IPS-18c (cell line): ENCODE measurements at regions not wholly inside any gene's neighbourhood (a gene's known extent, or its start where the extent isn't known, plus 50 kb on each side); places are given as distances from the start of the nearest gene placed in this dataset.

Experiments
- H3K4me3 ChIP-seq: 2 replicates; pipeline ENCODE4 v1.7.0; 2013; ENCODE audit warnings: low read depth, mild to moderate bottlenecking, low read length, moderate library complexity; ENCODE audit not compliant: insufficient read depth
- H3K9me3 ChIP-seq: one replicate; pipeline ENCODE4 v1.6.1; 2013; ENCODE audit warnings: mild to moderate bottlenecking, low read length, moderate library complexity; ENCODE audit not compliant: control insufficient read depth, insufficient read depth

DNA sequence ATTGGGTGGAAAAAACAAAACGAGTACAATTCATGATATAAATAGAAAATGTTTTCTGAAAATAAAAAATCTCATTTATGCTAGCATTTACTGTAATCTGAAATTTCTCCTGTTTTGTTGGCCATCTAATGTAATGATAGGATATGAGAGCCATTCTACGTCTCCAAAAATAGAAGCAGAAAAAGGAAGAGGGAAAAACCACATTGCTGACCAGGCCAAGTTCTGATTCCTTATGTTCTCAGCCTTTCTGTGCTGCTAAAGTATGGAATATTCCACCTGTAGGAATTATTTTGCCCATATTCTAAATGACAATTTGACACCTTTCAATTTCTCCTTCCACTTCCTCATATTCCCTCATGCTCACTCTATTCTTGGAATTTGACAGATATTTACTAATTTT, 110.2 kb downstream of the TBXT start:
- no peak overlapping the region for H3K4me3 ChIP-seq
- no peaks in the 10 kb centered on the region for H3K9me3 ChIP-seq

DNA sequence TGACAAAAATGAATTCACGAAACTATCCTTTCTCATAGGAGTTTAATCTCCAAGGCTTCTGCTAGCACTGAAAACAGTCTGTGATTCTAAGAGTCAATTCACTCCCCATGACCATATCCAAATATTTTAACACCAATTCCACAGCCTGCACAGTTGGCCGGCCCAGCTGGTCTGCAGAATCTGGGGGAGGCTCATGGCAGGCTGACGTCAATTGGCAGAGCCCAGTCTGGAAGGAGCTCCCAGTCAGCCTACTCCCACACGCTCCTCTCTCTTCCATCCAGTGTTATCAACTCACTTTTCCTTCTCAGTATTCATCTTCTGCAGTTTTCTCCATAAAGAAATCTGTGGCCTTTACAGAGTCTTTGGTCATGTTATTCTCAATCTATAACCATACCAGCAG, 111.0 kb downstream of the TBXT start:
- Histone ChIP-seq H3K4me3 (no peak overlapping the region), H3K9me3 (no peaks in the 10 kb centered on the region)

DNA sequence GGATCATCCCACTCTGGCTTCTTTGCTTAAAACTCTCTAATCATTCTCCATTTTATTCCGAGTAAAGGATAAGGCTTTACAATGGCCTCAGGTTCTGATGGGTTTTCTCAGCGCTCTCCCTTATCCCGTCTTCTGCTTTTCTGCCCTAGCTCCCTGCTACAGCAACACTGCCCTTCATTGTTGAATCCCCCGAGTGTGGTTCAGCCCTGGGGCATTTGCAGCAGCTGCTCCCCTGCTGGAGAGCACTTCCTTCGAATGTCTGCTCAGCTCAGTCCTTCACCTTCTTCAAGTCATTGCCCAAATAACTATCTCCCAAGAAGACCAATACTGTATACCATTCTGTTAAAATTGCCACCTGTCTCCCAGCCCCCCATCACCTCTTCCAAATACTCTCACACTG, 111.8 kb downstream of the TBXT start:
- no peak overlapping the region for H3K4me3 ChIP-seq
- no peaks in the 10 kb centered on the region for H3K9me3 ChIP-seq

DNA sequence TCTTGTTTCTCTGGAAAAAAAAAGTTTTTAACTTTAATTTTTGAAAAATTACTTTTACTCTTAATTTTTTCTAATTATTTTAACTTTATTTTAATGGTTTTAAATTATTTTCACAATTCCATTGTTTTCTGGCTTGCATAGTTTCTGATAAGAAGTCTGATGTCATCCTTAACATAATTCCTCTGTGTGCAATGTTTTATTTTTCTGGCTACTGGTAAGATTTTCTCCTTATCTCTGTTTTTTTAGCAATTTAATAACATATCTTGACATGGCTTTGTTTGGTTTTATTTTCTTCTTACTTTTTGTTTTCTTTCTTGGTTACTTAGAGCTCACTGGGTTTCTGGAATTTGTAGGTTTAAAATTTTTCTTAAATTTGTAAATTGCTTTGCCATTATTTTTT, 114.8 kb downstream of the TBXT start:
- Histone ChIP-seq H3K9me3 (no peaks in the 10 kb centered on the region), H3K4me3 (no peak overlapping the region)

DNA sequence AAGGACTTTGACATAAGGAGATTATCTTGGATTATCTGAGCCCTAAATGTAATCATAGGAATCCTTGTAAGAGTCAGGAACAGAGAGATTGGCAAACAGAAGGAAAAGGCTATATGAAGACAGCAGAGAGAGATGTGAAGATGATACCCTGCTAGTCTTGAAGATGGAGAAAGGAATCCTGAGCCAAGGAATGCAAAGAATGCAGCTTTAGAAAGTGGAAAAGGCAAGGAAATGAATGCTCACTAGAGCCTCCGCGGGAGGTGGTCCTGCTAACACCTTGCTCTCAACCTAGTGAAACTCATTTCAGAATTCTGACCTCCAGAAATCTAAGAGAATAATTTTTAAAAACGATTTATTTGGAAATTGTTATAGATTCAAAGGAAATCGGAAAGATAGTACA, 117.1 kb downstream of the TBXT start:
- no peak overlapping the region for H3K4me3 ChIP-seq
- no peaks in the 10 kb centered on the region for H3K9me3 ChIP-seq

DNA sequence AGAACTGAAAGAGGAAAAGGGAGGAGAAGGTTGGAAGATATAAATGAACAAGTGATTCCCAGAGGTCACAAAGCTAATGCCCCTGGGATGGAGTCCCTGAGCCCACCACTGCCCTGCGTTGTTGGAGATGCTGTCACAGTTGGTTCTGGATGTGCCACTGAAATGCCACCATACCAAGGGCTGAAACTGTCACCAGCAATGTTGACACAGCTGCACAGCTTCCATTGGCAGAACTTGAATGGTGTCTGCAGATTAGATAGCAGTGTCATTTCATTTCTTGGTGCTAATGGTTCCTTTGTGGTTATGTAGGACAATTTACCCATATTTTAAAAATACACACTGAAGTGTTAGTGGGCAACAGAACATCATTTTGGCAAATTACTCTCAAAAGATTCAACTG, 120.7 kb downstream of the TBXT start:
- H3K9me3 ChIP-seq, result no peaks in the 10 kb centered on the region
- no peak overlapping the region for H3K4me3 ChIP-seq

DNA sequence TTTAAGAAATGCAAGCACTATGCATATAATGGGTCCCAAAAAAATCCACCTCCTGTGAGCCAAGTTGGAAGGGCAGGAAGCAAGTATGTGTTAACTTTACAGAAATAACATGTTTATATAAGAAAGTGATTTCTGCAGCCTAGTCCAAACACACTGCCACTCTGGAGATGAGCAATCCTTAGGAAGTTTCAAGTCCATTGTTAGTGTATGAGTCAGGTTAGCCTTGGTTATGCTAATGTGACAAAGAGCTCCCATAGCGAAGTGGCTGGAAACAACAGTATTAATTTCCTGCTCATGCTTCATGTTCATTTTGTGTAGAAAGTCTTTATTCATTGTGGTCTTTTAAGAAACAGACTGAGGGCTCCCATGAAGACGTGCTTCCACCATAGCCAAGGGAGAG, 121.4 kb downstream of the TBXT start:
- Histone ChIP-seq H3K4me3 (no peak overlapping the region), H3K9me3 (no peaks in the 10 kb centered on the region)

DNA sequence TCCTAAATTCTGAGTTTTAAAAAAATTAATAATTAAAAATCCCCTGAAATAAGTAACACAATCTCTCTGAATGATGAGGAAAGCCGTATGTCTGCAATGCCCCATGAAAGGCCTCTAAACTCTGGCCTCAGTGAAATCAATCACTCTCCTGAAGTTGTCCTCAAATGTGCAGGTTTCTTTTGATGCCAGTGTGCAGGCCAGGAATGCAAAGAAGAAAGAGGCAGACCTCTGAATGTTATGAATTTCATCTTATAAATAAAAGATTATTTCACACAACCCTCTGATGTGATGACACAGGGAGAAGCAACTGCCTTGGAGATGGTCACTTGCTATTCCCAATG, 121.8 kb downstream of the TBXT start:
- Histone ChIP-seq H3K4me3 (no peak overlapping the region), H3K9me3 (no peaks in the 10 kb centered on the region)

DNA sequence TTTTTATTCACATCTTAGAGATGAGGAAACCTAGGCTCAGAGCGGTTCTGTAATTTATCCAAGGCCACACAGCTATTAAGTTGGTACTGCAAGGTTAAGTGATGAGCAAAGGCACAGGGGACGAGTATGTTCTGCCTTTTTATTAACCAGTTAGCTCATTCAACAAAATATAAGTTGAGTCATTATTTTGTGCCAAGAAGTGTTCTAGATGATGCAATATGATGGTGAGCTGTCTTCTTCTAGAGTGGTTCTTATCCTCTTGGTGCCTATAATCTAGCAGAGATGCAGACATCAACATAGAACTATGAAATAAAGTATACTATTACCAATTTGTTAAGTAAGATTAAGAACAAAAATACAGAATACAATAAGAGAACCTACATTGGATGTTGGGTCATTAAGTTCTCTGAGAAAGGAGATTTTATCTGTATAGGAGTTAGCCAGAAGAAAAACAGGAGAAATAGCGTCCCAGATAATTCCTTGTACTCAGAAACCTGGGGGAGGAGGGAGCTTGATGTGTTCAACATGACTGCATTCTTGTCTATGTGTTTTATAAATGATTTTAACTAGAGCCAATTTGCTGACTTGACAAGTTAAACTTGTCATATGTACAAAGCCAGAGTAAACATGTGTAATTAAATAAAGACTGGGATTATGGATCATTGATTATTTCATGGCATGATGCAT, 122.3 kb downstream of the TBXT start:
- Histone ChIP-seq H3K9me3 (no peaks in the 10 kb centered on the region), H3K4me3 (no peak overlapping the region)

DNA sequence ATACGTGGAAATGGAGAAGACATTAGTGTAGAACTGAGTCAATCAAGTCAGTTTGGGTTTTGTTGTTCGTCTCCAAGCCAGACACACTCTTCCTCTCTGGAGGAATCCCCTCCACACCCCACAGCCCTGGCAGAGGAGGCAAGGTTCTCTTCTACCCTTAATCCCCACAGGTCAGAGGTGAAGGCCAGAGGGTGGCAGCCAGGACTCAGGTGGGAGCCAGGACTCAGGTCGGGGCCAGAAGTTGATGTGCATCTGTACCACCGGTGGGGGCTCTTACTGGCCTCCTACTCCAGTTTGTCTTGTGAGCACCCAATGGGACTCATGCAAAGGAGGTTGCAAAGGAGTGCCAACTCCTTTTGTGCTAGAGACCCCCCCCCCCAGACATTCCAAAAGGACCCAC, 126.4 kb downstream of the TBXT start:
- H3K4me3 ChIP-seq, result no peak overlapping the region
- no peaks in the 10 kb centered on the region for H3K9me3 ChIP-seq

DNA sequence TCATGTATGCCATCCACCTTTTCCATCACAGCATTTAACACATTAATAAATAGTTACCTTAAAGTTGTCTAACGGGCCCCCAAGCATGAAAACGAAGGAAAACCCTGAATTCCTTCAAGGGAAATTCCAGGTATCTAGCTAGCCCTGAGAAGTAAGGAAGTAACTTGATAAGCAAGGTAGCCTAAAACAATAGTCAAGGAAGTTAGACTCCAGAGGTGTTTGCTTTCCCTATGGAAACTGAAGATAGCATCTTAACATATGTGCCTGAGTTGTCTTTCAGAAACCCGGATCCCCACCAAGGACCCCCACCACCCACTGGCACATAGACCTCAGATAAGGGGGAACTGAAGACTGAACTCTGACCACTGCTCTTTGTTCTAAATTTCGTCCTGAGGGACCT, 127.4 kb downstream of the TBXT start:
- Histone ChIP-seq H3K4me3 (no peak overlapping the region), H3K9me3 (no peaks in the 10 kb centered on the region)

DNA sequence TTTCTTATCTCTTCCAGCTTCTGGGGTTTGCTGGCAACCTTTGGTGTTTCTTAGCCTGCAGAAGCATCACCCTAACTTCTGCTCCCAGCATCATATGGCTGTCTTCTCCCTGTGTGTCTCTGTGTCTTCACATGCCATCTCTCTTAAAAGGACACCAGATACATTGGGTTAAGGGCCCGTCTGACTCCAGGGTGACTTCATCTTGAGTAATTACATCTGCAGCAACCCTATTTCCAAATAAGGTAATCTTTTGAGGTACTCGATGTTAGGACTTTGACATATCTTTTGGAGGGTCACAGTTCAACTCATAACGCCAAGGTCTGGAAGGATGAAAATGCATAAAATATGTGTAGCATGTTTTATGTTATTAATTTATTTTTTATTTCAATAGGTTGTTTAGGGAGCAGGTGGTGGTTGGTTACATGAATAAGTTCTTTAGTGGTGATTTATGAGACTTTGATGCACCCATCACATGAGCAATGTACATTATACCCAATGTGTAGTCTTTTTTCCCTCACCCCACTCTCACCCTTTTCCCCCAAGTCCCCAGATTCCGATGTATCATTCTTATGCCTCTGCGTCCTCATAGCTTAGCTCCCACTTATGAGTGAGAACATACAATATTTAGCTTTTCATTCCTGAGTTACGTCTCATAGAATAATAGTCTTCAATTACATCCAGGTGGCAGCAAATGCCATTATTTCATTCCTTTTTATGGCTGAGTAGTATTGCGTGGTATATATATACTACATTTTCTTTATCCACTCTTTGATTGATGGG, 131.1 kb downstream of the TBXT start:
- no peak overlapping the region for H3K4me3 ChIP-seq
- H3K9me3 ChIP-seq, result no peaks in the 10 kb centered on the region

DNA sequence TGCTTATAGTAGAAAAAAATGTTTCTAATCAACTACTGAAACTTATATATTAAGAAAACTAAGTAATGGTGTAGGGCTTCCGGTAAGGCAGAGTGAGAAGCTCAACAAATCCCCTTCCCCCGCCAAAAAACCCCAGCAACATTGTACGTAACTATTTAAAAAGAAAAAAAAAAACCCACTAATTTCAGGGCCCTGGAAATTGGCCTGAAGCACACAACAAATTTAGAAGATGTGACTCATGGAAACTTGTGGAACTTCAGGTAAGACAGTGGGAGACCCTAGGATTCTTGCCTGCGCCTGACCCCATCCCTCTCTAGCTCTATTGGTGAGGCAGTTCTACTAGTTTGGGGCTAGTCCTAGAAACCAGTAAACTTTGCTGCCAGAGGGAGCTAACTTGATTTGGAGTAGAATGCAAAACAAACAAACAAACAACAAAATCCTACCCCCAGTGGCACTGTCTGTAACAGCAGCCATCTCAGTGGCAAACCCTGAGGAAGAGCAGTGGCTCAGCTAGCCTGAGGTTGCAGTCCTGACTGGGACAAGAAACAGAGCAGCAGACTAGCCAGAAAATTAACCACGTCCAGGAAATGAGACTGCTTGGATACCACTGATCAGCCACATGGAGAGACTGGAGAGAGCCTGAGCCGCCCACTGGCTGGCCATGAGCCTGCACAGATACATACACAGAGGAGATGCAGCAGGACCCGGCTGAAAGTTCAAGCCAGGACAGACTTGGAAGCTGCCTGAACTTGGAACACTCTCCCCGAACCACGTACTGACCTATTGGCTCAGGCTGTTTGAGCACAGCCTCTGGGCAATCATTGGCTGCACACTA, 135.1 kb downstream of the TBXT start:
- Histone ChIP-seq H3K9me3 (no peaks in the 10 kb centered on the region), H3K4me3 (no peak overlapping the region)

DNA sequence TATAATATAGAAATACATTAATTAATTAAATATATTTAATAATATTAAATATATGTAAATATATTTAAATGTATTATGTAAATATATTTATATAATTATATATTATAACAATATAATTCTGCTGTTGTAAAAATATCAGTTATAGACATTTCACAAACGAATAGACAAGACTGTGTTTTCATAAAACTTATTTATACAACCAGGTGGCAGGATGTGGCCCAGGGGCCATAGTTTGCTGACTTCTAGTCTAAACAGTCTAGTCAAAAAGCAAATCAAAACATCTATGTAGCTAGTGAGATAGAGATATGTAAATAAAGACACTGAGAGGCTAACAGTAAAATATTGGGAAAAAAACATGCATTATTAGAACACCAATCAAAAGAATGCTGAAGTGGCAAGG, 136.4 kb downstream of the TBXT start:
- H3K4me3 ChIP-seq, result no peak overlapping the region
- peaks cover 2% of the 10 kb centered on the region for H3K9me3 ChIP-seq

DNA sequence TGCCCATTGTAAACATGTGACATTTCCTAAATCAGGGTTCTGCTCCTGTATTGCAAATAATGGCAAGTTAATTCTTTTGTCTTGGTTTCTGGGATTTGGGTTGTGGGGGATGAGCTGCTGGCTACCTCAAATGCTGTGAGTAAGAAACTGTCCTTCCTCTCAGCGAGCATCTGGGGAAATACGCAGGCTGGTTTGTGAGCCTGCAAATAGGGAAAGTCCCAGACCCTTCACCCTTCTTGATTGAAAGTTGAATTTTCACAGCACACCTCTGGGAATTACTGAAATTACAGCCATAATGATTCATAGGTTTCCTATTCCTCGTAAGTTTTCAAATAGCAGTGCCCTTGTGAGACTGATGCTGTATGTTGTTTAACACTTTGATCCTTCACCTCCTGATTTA, 138.1 kb downstream of the TBXT start:
- no peak overlapping the region for H3K4me3 ChIP-seq
- H3K9me3 ChIP-seq, result peaks cover 2% of the 10 kb centered on the region

DNA sequence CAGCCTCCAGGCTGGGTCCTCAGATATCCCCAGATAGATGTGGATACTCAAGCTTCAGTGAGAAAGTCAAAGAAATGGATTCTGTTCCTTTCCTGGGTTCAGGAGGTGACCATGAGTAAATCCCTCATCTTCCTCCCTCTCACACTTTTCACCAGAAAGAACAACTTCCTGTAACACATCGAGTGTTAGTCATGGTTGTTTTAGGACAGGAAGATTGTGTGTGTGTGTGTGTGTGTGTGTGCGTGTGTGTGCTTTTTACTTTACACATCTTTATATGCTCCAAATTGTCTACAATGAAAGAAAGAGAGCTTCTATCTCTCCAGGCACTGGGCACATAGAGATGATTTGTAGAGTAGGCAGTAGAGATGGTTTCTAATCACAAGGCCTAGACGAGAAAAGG, 139.9 kb downstream of the TBXT start:
- H3K4me3 ChIP-seq, result no peak overlapping the region

DNA sequence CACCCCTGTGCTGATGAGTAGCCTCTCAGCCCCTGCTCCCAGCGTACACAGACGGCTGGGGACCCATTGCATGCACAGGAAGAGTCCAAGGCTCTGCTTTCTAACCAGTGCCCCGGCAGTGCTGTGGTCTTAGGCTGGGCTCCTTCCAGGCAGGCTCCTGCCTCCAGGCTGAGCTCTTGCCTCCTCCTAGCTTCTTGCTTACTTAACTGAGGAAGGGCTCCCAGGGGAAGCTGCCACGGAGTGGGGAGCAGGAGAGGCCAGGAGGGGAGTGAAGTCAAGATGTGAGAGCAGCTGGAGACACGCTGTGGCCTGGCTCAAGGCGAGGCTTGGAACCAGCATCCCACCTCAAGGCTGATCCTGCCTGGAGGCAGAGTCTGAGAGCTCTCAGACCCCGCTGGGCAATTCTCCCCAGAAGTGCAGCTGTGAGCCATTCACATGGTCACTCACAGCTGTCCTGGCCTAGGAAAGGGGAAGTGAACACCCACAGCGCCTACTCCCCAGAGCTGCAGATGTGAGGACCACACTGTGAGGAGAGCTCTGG, 141.0 kb downstream of the TBXT start:
- no peak overlapping the region for H3K4me3 ChIP-seq
- peaks cover 2% of the 10 kb centered on the region for H3K9me3 ChIP-seq

More for the DNA sequence above, 139.9 kb downstream of the TBXT start:
- H3K9me3 ChIP-seq, result peaks cover 2% of the 10 kb centered on the region
